ENCODE measurements at regions not wholly inside any gene's neighbourhood (a gene's known extent, or its start where the extent isn't known, plus 50 kb on each side); places are given as distances from the start of the nearest gene placed in this dataset.

DNA sequence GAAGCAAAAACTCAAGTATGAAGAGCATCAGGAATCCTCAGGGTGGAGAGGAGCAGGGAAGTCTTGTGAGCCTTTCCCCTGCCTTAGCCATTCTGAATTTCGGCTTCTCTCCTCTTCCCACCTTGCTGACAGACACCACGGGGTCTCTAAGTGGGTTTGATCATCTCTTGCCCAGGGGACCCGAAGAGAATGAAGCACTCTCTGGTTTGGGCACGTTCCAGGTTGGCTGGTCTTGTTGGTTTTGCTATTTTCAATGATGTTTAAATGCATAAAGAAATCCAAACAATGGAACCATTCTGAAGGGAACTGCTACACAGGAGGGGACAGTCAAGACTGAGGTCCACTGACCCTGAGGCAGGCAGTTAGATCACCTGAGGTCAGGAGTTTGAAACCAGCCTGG lies 131.7 kb downstream of the PXDC1 start:
- Histone ChIP-seq H3K36me3 (no peaks in the 10 kb centered on the region), H3K4me3 (no peak overlapping the region), H3K27me3 (no peaks in the 10 kb centered on the region), H3K27ac (no peak overlapping the region), H3K4me1 (no peaks in the 10 kb centered on the region), H3K9me3 (no peaks in the 10 kb centered on the region)
- no peak for TF ChIP-seq EP300 (IDR thresholded peaks at IDR 0.05)
- no peak for TF ChIP-seq POLR2A (IDR thresholded peaks at IDR 0.05)
- WGBS, 2 donors = 79 to 89% methylated on average over 4 of the region's 4 CpGs
- DNase-seq = no peak
- no peak for ATAC-seq (ENCODE audit: low FRiP score in 2 of 2)

- no peaks in the 10 kb centered on the region for H3K9me3 ChIP-seq
- no peak overlapping the region for H3K4me3 ChIP-seq
- TF ChIP-seq, protein P1, sequence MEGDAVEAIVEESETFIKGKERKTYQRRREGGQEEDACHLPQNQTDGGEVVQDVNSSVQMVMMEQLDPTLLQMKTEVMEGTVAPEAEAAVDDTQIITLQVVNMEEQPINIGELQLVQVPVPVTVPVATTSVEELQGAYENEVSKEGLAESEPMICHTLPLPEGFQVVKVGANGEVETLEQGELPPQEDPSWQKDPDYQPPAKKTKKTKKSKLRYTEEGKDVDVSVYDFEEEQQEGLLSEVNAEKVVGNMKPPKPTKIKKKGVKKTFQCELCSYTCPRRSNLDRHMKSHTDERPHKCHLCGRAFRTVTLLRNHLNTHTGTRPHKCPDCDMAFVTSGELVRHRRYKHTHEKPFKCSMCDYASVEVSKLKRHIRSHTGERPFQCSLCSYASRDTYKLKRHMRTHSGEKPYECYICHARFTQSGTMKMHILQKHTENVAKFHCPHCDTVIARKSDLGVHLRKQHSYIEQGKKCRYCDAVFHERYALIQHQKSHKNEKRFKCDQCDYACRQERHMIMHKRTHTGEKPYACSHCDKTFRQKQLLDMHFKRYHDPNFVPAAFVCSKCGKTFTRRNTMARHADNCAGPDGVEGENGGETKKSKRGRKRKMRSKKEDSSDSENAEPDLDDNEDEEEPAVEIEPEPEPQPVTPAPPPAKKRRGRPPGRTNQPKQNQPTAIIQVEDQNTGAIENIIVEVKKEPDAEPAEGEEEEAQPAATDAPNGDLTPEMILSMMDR (IDR thresholded peaks at IDR 0.05) = no peak
- TF ChIP-seq POLR2A (IDR thresholded peaks at IDR 0.05) (no peak), EP300 (IDR thresholded peaks at IDR 0.05) (no peak), POLR2AphosphoS5 (IDR thresholded peaks at IDR 0.05) (no peak)
- DNase-seq (no peak), ATAC-seq (ENCODE audit: low FRiP score in 2 of 2) (no peak)
- H3K4me1 ChIP-seq = no peaks in the 10 kb centered on the region
- no peaks in the 10 kb centered on the region for H3K36me3 ChIP-seq
- 79 to 94% methylated on average over 6 to 7 of the region's 7 CpGs for WGBS, 2 donors
- no peak overlapping the region for H3K27ac ChIP-seq
- no peaks in the 10 kb centered on the region for H3K27me3 ChIP-seq
These were observed 132.3 kb downstream of the PXDC1 start for GRCh38 chr6:3619201-3619600.

DNA sequence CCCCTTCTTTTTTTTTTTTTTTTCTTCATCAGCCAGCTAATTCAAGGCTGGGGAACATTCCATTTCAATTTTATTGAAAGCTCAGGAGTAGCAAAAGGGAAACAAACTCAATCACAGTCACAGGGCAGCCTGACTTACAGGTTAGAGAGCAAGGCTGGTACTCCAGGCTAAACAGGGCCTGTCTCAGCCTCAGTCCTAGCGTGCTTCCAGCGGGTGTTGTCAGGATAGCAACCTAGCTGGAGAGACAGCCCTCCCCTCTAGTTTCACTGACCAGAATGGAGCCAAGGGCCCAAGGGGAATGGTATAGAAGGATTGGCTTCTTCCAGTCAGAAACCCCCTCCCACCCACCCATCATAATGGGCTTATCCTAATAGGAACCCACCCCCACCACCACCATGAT lies 132.9 kb downstream of the PXDC1 start:
- Histone ChIP-seq H3K4me3 (no peak overlapping the region), H3K27me3 (no peaks in the 10 kb centered on the region), H3K9me3 (no peaks in the 10 kb centered on the region), H3K4me1 (no peaks in the 10 kb centered on the region), H3K27ac (no peak overlapping the region), H3K36me3 (no peaks in the 10 kb centered on the region)
- ATAC-seq (ENCODE audit: low FRiP score in 2 of 2) (no peak), DNase-seq (no peak)
- WGBS, 2 donors = 100% methylated on average over 2 of the region's 2 CpGs
- TF ChIP-seq EP300 (IDR thresholded peaks at IDR 0.05) = no peak

- no peaks in the 10 kb centered on the region for H3K36me3 ChIP-seq
- TF ChIP-seq POLR2AphosphoS5 (IDR thresholded peaks at IDR 0.05) = no peak
- no peak for TF ChIP-seq EP300 (IDR thresholded peaks at IDR 0.05)
- no peak for TF ChIP-seq POLR2A (IDR thresholded peaks at IDR 0.05)
- TF ChIP-seq, protein P1 (IDR thresholded peaks at IDR 0.05) = no peak
- no peaks in the 10 kb centered on the region for H3K4me1 ChIP-seq
- H3K27me3 ChIP-seq = no peaks in the 10 kb centered on the region
- ATAC-seq (ENCODE audit: low FRiP score in 2 of 2) = peak in 1 of 2 donors; percentile 12
- no peak overlapping the region for H3K27ac ChIP-seq
- H3K4me3 ChIP-seq = no peak overlapping the region
- WGBS, 2 donors = 91 to 94% methylated on average over 16 to 29 of the region's 29 CpGs
- H3K9me3 ChIP-seq = no peaks in the 10 kb centered on the region
- peak in 1 of 2 donors; percentile 63 for DNase-seq
These were observed 133.7 kb downstream of the PXDC1 start for GRCh38 chr6:3617681-3618311.

- DNase-seq (no peak), ATAC-seq (ENCODE audit: low FRiP score in 2 of 2) (no peak)
- no peak for TF ChIP-seq POLR2A (IDR thresholded peaks at IDR 0.05)
- TF ChIP-seq, protein P1 (IDR thresholded peaks at IDR 0.05) = no peak
- no peak overlapping the region for H3K27ac ChIP-seq
- 76 to 82% methylated on average over 7 of the region's 7 CpGs for WGBS, 2 donors
- no peaks in the 10 kb centered on the region for H3K9me3 ChIP-seq
- H3K4me1 ChIP-seq = no peaks in the 10 kb centered on the region
- H3K36me3 ChIP-seq = no peaks in the 10 kb centered on the region
- H3K4me3 ChIP-seq = no peak overlapping the region
- H3K27me3 ChIP-seq = no peaks in the 10 kb centered on the region
These were observed 134.3 kb downstream of the PXDC1 start for GRCh38 chr6:3617192-3617631.

DNA sequence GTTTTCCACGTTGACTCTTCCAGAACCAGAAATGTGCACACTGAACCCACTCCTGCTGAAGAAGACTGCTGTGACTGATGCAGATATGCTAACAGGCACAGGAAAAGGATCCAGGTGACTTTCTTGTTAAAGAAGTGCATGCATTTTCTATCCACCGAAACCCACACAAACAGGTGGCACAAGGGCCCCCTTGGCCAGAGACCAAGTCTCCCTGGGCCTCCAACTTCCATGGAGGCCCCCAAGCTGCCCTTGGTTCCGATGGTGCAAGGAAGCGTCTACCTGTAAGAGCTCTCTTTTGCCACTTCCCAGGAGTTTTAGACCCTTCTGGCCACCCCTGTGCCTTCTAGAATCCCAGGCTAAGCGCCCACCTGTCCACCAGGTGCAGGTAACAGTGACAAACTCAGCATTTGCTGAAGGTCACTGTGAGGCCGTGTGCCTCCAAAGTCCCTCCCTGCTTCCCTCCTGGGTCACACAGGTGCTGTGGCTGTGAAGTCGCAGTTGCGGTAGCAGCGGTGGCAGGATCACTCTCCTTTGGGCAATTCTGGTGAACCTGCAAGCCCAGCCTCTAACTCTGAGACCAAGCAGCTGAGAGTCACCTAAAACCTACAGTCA lies 134.8 kb downstream of the PXDC1 start:
- H3K4me3 ChIP-seq = no peak overlapping the region
- TF ChIP-seq POLR2A (IDR thresholded peaks at IDR 0.05) = no peak
- TF ChIP-seq, protein P1 (IDR thresholded peaks at IDR 0.05) = no peak
- no peak for TF ChIP-seq EP300 (IDR thresholded peaks at IDR 0.05)
- no peak for TF ChIP-seq POLR2AphosphoS5 (IDR thresholded peaks at IDR 0.05)
- no peaks in the 10 kb centered on the region for H3K9me3 ChIP-seq
- DNase-seq (no peak), ATAC-seq (ENCODE audit: low FRiP score in 2 of 2) (no peak)
- H3K36me3 ChIP-seq = no peaks in the 10 kb centered on the region
- H3K27me3 ChIP-seq = no peaks in the 10 kb centered on the region
- 87 to 96% methylated on average over 9 of the region's 9 CpGs for WGBS, 2 donors
- no peaks in the 10 kb centered on the region for H3K4me1 ChIP-seq
- no peak overlapping the region for H3K27ac ChIP-seq

All from upper lobe of left lung (tissue), 6 donors.